ENCODE measurements at regions not wholly inside any gene's neighbourhood (a gene's known extent, or its start where the extent isn't known, plus 50 kb on each side); places are given as distances from the start of the nearest gene placed in this dataset.

- DNase-seq (ENCODE audit: low spot score) = no peak
Measured at GRCh38 chr22:47282851-47283250, 520.4 kb downstream of the TBC1D22A start.

- no peak for DNase-seq (ENCODE audit: low spot score)
Measured at GRCh38 chr22:47282366-47282765, 519.9 kb downstream of the TBC1D22A start.

DNA sequence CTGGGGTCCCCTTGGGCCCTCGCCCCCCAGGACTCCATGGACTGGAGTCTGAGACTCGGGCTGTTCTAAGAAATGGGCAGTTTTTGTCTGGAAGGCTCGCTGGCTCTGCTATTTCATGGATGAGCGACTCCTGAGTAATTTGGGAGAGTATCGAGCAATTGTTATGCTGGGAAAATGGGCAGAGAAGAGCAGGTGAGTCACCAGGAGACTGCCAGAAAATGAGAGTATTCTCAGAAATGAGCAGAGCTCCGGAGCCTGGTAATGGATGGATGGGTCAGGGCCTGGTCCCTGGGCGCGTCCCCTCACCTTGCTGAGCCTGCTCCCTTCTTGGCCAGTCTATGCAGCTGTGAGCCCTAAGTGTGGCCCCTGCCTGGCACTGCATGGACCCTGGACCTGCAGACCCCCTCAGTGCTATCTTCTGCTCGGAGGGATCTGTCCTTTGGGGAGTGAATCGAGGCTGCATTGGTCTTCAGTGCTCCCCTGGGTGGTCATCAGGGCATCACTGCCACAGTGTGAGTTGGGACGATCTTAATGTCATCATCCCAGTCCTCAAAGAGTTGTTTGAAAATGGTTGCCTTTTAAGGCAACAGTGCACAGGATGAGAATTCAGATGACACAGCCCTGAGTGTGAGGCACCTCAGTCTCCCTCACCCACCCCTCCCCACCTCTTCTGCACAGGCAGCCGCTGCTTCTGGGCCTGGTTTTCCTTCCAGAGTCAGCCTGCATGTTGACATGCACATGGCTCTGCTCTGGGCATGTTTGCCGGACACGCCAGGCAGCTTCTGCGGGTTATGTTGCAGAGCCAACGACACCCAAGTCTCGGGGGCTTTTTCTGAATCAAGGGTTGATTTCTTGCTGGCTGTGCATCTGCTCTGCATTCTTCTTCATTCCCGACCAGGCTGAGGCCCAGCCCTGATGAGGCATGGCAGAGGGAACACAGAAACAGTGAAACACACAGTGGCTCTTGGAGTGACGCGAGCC lies 519.0 kb downstream of the TBC1D22A start:
- DNase-seq (ENCODE audit: low spot score) = no peak

- no peak for DNase-seq (ENCODE audit: low spot score)
Measured at GRCh38 chr22:47280301-47280700, 517.9 kb downstream of the TBC1D22A start.

GRCh38 chr22:47279746-47280145 lies 517.3 kb downstream of the TBC1D22A start:
- no peak for DNase-seq (ENCODE audit: low spot score)

DNA sequence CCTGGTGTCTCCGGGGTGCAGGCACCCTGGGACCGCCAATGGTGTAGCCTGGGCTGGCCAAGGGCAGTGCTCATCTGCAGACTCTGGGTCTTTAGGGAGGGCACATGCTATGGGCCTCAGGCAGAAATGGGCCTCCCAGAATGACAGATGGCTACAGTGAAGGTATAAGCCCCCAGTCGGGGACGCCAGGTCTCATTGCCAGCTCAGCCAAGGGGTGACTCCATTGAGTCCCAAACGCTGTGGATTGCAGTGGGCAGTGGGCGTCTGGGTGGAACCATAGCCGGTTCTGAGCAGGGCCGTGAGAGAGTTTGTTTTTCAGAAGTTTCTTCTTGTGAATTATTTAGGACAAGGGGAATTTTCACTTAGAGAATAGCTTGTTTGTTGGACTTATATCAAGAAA lies 516.9 kb downstream of the TBC1D22A start:
- no peak for DNase-seq (ENCODE audit: low spot score)

DNA sequence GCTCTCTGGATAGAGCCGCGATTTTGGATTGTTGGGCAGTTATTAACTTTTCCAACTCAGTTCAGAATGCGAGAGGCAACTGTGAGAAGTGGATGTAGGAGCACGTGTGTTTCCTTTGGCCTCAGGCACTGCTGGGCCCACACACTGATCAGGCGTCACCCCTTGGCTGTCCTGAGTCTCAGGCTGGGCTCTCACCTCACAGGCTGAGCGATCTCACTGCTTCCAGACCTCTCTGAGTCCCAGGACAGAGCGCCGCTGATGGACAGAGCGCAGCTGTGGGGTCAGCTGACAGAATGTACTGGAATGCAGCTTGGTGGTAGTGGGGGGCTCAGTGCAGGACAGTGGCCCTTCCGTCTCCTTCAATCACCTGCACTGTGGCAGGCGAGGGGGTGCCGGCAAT lies 516.2 kb downstream of the TBC1D22A start:
- no peak for DNase-seq (ENCODE audit: low spot score)

- DNase-seq (ENCODE audit: low spot score) = no peak
Measured at GRCh38 chr22:47277531-47277930, 515.1 kb downstream of the TBC1D22A start.

DNA sequence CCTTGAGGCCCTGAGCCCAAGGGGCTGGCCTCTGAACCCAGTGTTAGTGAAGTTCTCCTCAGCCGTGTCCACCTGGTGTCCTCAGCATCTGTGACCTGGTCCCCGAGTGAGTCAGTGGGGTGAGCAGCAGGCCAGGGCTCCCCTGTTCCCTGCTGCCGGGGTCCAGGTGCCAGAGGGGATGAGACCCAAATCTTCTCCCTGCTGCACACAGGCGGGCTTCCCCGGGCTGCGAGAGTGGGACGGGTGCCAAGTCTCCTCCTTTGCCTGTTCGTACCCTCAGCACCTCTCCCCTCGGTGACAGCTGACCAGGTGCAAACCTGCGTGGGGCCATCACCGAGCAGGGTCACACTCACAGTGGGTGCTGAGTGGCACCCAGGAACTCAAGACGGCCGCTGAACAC lies 514.5 kb downstream of the TBC1D22A start:
- DNase-seq (ENCODE audit: low spot score) = no peak

DNA sequence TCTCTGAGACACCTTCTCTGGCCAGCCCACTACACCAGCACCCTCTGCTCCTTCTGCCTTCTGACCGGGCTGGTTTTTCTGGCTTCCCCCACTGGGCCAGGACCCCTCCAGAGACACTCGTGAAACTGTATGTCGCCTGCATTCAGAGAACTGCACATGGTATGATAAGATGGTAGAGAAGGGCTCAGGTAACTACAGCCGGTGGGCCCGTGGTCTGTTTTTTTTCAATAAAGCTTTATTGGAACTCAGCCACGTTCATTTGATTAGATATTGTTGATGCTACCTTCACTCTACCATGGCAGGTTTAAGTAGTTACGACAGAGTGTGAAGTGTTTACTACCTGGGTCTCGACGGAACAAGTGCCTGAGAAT lies 514.0 kb downstream of the TBC1D22A start:
- no peak for DNase-seq (ENCODE audit: low spot score)

DNA sequence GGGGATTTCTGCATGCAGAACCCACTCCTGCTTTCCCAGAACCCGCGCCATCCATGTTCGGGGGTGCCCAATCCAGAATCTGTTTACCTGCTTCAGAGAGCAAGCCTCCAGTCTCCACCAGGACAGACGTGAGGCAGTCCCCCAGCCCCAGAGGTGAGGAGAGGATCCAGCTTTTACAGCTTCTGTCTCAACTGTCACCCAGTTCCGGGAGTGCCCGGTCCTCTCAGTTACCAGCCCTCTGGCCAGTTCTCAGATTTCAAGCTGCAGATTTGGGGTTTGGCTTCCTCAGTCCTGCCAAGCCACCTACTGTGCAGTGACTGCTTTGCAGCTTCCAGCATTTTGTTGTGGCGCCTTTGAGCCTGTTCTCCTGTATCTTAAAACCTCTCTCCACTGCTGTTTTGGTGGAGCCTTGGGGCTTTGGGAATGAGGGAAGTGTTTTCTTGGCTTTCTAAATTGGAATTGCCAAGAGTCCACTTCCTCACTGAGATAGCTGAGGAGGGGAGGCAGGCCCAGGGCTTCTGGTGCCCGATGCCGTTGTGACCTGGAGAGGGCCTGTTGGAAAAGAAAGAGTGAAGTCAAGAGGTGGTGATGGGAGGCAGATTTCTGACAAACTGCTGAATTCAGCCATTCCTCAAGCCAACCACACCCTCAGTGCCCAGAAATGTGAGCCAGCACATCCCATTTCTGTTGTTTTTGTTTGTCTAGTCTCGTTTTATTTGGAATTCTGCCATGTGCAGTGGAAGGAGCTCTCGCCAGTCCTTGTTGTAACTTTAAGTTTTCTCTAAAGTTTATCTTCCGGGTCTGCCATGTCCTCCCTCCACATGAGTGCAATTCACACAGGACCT lies 513.4 kb downstream of the TBC1D22A start:
- no peak for DNase-seq (ENCODE audit: low spot score)

DNA sequence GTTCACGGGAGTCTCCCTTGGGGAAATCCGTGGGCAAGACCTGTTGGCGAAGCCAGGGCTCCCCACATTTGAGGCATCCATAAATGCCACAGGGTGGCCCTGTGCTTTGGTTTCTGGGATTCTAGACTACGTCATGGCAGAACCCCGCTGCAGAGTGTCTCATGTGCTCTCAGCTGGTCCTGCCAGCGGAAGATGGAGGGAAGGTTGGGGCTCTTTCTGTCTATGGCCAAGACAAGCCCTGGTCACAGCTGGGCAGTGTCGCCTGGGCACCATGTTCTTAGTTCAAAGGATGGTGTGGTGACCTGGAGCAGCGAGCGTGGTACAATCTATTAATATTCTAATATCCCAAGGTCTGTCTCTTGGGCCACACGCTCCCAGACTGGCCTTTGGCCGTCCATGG lies 511.7 kb downstream of the TBC1D22A start:
- no peak for DNase-seq (ENCODE audit: low spot score)

DNA sequence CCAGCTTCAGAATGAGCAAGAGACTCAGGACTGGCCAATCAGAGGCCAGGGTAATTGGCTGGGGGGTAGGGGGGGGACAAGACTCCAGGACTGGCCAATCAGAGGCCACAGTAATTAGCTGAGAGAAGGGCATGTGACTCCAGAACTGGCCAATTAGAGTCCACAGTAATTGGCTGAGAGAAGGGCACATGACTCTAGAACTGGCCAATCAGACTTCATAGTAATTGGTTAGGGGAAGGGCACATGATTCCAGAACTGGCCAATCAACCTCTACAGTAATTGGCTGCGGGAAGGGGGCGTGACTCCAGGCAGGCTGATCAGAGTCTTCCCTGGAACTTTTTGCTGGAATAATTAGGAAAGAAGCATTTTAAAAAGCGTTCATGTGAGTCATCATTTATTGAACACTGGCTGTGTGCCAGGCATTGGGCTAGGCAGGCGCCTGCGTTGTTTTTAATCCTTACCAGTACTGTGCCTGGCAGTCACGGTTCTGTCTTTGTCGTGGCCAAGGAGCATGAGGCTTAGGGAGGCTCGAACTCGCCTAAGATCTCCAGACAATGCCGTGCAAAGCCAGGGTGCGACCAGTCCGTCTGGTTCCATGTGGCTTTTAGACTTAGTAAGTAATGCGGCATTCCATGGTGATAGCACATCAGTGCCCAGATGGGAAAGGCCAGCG lies 508.1 kb downstream of the TBC1D22A start:
- DNase-seq (ENCODE audit: low spot score) = no peak

- DNase-seq (ENCODE audit: low spot score) = no peak
Measured at GRCh38 chr22:47269516-47270088, 507.2 kb downstream of the TBC1D22A start.

DNA sequence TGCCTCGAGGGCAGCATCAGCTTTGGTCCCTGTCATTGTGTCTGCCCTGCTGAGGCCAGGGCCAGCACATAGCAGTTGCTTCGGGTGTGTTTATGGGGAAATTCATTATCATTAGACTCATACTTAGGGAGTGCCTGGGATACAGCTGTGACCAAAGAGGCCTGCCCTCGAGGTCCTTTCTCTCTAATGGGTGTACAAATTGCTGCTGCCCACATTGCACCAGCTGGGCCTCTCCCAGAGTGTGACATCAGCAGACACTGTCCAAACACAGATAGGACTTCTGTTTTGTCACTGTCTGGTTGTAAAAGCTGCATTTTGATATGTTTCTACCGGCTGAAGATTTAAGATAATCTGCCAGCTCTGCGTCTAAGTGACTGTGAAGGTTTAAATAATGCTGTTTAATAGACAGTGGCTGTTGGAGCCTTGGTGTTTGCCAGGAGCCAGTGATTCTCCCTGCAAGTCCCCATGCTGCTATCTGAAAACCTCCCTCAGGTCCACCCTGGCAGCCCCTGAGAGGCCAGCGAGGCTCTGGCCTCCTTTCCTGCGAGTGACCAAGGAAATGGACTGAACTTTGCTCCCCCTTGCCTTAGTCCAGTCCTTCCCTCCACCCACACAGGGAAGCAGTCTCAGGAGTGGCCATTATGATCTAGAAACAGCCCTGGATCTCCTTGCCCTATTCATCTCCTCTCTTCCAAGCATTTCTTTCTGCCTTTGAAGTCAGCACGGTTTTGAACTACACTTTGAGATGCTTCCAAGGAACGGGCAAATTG lies 505.2 kb downstream of the TBC1D22A start:
- no peak for DNase-seq (ENCODE audit: low spot score)

GRCh38 chr22:47266329-47266728 lies 503.9 kb downstream of the TBC1D22A start:
- DNase-seq (ENCODE audit: low spot score) = no peak

- no peak for DNase-seq (ENCODE audit: low spot score)
Measured at GRCh38 chr22:47260551-47260950, 498.1 kb downstream of the TBC1D22A start.

DNA sequence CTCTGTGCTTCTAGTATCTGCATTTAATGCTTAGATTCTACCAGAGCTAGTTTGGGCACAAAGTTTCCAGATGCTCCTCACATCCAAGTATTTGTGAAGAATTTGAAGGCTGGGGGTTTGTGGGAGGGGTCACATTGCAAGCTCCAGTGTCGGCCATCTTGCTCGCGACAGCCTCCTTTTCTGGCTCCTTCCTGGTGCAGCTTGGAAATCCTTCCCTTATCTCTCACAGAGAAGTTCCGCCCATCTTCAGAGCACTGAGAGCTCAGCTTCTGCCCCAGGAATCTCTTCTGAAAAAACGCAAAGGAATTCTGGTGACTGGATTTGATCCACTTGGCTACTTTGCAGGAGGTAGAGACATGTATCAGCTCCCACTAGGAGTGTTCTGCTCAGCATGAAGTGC lies 497.5 kb downstream of the TBC1D22A start:
- DNase-seq (ENCODE audit: low spot score) = no peak

GRCh38 chr22:47259049-47259448 lies 496.6 kb downstream of the TBC1D22A start:
- no peak for DNase-seq (ENCODE audit: low spot score)

DNA sequence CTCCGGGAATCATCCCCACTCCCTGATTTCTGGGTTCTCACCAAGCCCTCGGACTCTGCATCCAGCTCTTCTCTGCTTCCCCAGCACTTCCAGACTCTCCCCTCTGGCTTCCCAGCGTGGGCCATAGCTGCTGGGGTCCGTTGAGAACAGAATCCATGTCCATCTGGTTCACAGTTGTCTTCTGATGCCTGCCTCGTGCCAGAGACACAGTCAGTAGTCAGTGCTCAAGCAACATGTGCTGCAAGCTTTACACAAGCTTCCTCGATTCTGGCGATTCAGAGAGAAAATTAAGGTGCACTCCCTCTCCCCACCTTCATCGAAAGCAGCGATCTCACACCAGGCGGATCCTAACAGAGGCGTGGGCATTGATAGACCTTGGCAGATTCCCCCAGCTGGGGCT lies 495.5 kb downstream of the TBC1D22A start:
- DNase-seq (ENCODE audit: low spot score) = no peak

DNA sequence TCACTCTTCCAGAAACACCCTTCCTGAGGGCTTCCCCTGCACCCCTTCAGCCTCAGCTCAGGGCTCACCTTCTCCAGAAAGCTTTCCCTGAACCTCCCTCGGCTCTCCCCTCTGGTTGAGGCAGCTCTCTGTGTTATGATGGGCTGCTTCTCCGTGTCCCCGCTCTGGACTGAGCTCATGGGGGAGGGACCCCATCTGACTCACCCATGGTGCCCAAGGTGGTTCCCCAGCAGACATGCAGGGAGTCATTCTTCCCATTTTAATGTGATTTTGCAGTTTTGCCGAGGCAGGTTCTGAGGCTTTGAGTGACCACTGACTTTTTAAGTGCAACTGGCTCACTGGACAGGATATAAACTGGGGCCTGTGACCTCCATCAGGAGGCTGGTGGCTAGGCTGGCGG lies 495.1 kb downstream of the TBC1D22A start:
- DNase-seq (ENCODE audit: low spot score) = no peak

Measured in CD4-positive, alpha-beta T cell treated with Interleukin-2 at 100 ng/mL for 4 hours (primary cell).